Inferior parietal cortex (tissue), 1 donor: ENCODE measurements at regions not wholly inside any gene's neighbourhood (a gene's known extent, or its start where the extent isn't known, plus 50 kb on each side); places are given as distances from the start of the nearest gene placed in this dataset.
A peak's percentile ranks its signal among the peaks of the same experiment; 100 is the strongest.
"Not testable (repeated sequence)": the region's sequence is repeated elsewhere in the genome, so short reads cannot be mapped to it uniquely, and the experiment has no call there.

ENCODE experiments used
- DNase-seq: peaks from one replicate; pipeline ENCODE4 v3.0.0-alpha.2; 2016; ENCODE audit errors: extremely low spot score

DNA sequence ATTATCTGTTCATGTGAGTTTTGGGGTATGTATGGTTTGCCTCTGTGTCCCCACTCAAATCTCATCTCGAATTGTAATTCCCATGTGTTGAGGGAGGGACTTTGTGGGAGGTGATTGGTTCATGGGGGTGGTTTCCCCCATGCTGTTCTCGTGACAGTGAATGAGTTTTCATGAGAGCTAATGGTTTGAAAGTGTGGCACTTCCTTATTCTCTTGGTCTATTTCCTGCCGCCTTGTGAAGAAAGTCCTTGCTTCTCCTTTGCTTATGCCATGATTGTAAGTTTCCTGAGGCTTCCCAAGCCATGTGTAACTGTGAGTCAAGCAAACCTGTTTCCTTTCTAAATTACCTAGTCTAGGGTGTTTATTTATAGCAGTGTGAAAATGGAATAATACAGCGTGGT is 128.1 kb upstream of the HS3ST4 start:
- no peak for DNase-seq

DNA sequence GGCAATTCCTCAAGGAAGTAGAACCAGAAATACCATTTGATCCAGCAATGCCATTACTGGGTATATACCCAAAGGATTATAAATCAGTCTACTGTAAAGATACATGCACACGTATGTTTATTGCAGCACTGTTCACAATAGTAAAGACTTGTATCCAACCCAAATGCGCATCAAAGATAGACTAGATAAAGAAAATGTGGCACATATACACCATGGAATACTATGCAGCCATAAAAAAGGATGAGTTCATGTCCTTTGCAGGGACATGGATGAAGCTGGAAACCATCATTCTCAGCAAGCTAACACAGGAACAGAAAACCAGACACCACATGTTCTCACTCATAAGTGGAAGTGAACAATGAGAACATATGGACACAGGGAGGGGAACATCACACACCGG is 130.0 kb upstream of the HS3ST4 start:
- DNase-seq: not testable (repeated sequence)

DNA sequence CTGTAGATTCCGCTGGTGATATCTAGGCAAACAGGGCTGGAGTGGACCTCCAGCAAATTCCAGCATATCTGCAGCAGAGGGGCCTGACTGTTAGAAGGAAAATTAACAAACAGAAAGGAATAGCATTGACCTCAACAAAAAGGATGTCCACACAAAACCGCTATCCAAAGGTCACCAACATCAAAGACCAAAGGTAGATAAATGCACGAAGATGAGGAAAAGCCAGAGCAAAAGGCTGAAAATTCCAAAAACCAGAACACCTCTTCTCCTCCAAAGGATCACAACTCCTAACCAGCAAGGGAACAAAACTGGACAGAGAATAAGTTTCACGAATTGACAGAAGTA is 134.8 kb upstream of the HS3ST4 start:
- not testable (repeated sequence) for DNase-seq

DNA sequence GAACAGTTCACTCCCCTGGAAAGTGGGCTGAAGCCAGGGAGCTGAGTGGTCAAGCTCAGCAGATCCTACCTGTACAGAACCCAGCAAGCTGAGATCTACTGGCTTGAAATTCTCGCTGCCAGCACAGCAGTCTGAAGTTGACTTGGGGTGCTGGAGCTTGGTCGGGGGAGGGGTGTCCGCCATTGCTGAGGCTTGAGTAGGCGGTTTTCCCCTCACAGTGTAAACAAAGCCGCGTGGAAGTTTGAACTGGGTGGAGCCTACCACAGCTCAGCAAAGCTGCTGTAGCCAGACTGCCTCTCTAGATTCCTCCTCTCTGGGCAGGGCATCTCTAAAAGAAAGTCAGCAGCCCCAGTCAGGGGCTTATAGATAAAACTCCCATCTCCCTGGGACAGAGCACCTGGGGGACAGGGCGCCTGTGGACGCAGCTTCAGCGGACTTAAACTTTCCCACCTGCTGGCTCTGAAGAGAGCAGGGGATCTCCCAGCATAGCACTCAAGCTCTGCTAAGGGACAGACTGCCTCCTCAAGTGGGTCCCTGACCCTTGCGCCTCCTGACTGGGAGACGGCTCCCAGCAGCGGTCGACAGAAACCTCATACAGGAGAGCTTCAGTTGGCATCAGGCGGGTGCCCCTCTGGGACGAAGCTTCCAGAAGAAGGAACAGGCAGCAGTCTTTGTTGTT is 135.3 kb upstream of the HS3ST4 start:
- not testable (repeated sequence) for DNase-seq

DNA sequence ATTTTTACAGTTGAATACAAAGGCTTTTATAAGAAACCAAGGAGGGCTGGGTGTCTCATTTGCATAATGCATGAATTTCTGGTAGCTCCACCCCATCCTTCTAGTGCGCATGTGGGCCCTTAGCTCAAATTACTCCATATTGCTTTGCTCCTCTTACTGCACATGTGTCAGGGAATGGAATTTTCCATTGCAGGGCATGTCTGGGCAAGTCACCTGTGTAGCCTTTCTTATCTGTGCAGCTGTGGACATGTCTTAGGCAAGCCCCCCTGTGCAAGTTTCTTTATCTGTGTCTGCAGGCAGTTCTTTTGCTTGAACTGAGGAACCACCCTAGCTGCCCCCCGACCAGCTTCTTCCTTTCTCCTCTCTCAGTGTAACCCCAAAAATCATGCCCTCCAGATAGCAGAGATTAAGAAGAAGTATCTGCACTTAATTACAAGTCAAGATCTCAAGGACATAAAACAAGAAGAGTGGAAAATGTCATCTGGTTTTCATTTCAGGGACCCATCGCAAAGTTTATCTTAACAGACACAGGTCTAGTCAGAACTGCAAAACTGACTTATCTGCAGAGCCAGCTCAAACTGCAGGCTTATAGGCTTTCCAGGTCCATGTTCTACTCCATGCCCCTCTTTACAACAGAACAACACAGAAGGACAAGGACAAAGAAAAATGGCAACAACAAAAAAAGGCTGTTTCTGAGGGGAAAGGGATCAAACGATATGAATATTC is 137.9 kb upstream of the HS3ST4 start:
- DNase-seq: peak; percentile 4

DNA sequence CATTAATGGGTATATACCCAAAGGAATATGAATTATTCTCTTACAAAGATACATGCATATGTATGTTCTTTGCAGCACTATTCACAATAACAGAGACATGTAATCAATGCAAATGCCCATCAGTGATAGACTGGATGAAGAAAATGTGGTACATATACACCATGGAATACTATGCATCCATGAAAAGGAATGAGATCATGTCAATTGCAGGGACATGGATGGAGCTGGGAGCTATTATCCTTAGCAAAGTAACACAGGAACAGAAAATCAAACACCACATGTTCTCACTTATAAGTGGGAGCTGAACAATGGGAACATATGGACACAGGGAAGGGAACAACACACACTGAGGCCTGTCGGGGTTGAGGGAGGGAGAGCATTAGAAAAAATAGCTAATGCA is 141.1 kb upstream of the HS3ST4 start:
- DNase-seq: no peak

DNA sequence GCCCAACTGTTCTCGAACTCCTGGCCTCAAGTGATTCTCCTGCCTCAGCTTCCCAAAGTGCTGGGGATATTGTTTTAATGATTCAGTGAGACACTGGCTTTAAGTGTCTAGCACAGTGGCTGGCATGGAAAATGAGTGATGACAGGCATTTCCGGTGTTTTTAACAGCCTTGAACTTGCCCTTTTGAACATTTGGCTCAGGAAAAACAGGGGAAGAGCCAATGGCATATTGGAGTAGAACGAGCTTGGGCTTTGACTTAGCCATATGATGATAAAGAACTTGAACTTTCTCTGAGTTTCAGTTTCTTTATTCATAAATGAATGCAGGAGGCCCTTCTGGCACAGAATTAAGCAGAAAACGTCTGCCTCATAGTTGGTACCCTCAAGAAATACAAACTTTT is 145.0 kb upstream of the HS3ST4 start:
- DNase-seq: no peak

DNA sequence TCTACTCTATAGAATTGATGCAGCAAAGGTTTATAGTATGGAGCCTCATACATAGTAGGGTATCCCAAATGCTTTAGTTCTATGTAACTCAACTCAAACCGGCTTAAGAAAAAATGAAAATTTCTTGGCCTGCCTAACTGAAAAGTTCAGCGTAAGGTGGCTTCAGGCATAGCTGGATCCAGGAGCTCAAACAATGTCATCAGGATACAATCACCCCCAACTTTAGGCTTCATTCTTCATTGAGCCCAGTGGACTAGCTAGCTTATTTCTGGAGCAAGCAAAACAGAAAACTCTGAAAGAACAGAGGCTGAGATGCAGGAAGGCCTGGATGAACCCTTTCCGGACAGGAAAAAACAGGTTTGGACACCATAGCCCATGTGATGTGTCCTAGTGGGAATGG is 147.5 kb upstream of the HS3ST4 start:
- DNase-seq: no peak

DNA sequence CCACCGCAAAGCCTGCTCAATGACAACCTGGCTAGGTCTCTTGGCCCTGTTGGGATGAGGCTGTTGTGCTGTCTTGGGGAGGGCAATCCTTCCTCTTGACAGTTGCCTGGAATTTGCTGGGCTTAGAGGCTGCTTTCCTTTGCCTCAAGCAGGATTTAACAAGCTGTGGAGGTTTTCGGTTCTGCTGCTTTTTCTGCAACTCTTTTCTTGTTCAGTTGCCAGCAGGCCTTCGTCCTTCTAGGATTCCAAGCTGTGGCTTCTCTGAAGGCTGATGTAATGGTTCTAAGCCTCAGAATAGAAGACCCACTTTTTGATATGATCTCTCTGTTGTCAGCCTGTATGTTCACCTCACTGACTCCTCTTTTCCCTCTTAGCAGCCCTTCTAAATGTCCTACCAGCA is 149.5 kb upstream of the HS3ST4 start:
- peak; percentile 14 for DNase-seq

DNA sequence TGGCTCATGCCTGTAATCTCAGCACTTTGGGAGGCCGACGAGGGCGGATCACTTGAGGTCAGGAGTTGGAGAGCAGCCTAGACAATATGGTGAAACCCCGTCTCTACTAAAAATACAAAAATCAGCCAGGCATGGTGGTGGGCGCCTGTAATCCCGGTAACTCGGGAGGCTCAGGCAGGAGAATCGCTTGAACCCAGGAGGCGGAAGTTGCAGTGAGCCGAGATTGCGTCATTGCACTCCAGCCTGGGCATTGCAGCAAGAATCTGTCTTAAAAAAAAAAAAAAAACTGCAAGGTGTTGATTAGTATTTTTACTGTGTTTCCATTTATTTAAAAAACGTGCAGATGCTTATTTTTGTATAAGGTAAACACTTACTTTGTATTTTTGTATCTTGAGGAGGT is 152.0 kb upstream of the HS3ST4 start:
- DNase-seq: not testable (repeated sequence)

DNA sequence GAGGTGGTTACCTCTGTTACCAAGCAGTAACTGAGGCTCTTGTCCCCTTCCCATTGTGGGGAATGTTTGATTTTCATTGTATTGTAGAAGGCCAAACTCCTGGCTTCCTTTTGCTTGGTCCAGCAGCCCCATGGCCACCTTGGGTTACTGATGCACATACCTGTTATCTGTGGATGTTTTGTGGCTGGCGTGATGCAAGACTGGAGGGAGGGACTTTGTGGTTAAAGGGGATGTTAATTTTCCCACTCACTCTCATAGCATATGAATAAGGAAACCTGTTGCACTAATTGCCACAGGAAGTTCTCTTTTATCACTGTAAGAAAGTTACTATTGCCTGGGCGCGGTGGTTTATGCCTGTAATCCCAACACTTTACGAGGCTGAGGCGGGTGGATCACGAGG is 168.6 kb upstream of the HS3ST4 start:
- no peak for DNase-seq

DNA sequence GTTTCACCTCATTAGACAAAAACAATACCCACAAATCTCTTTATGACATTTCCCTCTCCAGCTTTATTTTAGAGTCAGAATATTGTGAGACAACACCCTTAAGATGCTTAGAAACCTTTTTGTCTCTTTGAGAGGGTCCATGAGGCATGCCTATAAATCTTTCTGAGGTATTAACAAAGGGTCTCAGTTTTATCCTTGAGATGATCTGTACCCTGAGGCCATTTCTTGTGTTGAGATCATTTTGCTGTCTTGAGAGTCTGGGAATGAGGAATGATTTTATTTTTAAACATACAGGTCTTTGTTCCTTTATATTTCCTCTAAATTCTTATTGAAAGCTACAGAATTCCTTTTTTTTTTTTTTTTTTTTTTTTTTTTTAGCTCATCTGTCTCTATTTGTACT is 179.7 kb upstream of the HS3ST4 start:
- no peak for DNase-seq

DNA sequence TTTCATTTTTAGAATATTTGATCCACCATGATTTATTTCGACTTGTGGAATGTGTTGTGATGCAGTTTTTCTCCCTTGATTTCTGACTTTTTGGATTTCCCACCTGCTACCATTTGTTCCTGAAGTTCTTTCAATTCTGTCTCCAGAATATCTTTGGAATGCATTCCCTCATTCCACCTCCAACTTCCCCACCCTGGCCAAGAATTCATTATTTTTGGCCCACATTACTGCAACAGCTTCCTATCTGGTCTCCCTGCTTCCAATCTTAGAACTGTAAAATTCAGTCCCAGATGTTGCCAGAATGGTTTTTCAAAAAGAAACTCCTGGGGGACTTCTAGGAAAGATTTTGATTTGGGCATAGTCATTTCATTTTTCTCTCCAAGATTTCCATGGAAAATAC is 182.3 kb upstream of the HS3ST4 start:
- DNase-seq: no peak

DNA sequence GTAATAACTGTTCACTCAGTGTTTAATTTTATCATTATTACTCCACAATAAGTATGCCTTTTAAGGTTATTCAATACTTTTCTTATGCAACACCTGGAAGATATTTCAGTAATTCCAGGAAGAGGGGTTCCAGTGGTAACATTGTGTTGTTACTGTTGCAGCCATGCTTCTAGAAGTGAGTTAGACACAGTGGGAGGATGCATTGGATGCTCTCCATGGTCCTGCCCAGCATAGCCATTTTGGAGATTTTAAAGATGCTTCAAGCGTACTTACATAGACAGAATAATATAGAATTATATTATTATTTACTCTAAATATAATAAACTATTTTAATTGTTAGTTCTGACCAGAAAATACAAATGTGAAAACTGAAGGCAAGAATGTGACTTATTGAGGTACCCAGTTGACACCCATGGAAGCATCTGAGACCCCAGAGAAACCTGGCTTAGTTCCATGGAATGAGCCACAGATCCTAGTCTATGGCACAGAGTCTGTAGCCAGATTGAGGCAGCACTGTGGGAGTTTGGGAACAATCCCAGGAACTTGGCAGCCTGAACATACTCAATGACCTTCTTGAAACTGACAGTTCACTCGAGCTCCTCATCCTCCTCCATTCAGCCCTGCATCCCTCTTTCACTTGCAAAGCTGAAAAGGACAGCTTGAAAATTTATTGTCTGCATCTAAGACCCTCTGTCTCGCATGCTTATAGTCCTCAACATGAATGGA is 190.1 kb upstream of the HS3ST4 start:
- no peak for DNase-seq

DNA sequence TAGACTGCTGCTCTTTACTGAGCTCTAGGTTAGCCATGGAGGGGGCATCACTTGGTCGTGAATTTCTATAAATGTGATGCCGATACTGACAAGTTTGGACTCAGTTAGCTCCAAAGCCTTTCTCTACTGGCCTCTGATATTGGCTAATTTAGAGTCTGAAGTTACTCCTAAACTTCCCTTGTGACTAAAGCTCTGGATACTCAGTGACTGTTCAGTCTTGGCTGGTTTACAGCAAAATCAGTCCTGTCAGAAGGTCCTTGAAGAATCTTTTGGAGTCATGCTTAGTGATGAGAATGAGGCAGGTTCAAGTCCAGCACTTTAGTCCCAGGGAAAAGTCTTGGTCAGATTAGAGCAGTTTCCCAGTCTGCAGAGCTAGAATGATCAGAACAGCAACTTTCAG is 197.5 kb upstream of the HS3ST4 start:
- DNase-seq: no peak

DNA sequence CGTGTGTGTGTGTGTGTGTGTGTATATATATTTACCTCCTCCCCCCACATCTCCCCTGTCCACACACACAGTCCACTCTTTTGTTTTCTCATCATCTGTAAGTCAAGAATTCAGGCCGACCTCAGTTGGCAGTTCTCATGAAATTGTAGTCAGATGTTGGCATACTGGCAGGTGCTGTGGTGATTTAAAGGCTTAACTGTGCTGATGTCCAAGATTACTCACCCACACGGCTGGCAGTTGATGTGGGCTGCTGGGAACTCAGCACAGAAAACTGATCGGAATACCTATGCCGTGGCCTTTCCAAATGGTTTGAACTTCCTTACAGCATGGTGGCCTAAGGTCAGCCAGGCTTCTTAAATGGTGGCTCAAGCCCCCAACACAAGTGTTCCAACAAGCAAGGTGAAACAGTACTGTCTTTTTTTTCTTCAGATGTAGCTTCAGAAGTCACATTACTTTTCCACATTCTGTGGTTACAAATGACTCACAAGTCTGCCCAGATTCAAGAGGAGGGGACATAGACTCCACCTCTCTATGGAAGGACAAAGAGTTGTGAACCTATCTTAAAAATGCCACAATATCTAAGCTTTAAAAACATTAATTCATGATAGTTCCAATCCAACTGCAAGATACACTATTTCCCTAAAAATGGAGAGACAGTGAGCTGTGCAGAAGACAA is 198.5 kb upstream of the HS3ST4 start:
- DNase-seq: no peak

DNA sequence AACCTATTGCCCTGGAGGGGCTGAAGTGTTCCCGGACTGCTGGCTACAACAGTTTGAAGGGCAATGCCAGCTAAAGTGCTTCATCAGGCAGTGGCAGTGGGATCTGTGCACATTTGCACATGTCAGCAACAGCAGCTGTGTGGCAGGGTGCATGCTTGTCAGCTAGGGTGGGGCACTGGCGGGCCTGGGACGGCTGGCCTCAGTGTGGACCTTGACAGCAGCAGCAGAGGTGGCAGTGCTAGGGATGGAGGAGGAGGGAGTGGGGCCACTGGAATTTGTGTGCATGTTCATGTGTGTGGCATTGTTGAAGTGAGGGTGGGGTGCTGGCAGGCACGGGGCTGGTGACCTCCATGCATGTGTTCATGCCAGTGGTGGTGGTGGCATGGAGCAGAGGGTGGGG is 203.3 kb upstream of the HS3ST4 start:
- no peak for DNase-seq

DNA sequence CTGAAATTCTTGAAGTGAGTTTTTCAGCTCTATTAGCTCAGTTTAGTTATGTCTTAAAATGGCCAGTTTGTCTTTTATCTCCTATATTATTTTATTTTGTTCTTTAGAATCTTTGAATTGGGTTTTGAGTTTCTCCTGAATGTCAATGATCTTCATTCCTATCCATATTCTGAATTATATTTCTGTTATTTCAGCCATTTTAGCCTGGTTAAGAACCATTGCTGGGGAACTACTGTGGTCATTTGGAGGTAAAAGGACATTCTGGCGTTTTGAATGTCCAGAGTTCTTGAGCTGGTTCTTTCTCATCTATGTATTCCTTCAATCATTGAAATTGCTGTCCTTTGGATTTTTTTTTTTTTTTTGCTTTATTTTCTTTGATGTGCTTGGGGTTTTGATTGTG is 203.9 kb upstream of the HS3ST4 start:
- DNase-seq: no peak

DNA sequence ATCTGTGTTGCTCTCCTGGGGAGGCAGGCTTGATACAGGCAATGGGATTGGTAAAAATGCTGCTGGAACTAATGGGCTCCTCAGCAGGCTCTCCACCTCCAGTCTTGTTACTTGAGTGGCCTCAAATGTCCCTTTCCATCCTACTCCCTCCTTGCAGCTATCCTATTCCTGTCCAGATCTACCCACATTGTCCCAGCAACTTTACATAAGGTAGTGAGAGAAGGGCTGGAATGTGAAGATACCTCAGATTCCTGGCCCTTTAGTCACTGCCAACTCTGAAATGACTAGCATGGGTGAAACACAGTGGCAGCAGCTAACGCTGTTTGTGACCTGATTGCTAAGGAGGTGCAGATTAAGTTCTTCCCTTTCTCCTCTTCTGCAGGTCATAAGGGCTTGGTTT is 210.1 kb upstream of the HS3ST4 start:
- no peak for DNase-seq

DNA sequence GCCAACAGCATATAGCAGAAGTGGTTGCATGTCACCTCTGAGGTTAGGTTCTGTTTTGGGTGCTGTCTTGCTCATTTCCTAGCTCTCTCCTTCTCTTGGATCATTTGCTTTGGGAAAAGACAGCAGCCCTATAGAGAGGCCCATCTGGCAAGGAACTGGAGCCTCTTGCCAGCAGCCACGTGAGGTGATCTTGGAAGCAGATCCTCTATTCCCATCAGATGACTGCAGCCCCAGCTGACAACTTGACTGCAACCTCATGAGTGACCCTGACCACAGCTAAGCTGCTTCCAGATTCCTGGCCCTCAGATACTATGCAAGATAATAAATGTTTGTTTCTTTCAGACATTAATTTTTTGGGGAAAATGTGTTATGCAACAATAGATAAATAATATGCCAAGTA is 213.3 kb upstream of the HS3ST4 start:
- no peak for DNase-seq

DNA sequence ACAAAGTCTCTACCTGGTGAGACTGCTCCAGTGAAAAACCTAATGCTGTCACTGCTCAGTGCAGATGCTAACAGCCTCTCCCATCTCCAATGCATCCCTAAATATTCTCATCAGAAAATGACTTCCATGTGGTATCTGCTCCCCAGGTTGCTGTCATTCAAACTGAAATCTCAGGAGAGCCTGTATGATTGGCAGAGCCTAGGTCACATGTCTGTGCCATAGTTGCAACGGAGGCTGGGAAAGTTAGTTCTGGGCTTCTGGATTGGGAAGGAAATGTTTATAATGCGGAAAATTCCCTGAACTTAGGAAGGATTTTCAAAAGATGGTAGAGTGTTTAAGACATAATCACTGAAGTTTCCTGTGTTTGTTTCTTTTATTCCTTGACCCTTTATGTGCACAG is 206.4 kb upstream of the ZKSCAN2 start:
- no peak for DNase-seq

DNA sequence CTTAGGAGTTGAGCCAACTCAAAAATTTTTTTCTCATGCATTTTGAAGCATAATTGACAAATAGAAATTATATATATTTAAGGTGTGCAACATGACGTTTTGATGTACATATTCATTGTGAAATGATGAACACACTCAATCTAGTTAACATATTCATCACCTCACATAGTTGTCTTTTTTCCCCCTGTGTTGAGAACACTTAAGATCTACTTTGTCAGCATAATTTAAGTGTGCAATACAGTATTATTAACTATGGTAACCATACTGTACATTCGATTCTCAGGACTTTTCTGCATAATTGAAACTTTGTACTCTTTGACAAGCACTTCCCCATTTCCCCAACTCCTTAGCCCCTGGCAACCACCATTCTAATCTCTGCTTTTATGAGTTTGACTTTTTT is 192.2 kb upstream of the ZKSCAN2 start:
- no peak for DNase-seq

DNA sequence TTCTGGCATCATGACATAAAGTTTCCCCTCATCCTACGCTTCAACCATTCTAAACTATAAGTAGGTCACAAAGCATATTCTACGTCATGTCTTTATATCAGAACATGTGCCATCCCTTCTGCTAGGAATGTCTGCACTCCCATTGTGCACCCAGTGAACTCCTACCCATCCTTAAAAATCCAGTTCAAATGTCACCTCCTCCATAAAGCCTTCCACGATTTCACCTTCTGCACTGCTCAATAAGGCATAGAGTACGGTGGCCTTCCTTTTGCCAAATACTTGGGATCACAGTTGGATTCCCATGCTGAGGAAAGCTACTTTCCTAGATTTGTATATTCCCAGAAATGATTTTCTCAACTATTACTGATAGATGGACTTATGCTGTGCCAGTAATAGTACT is 186.3 kb upstream of the ZKSCAN2 start:
- DNase-seq: no peak
